K562 (cell line): ENCODE measurements at regions not wholly inside any gene's neighbourhood (a gene's known extent, or its start where the extent isn't known, plus 50 kb on each side); places are given as distances from the start of the nearest gene placed in this dataset.

Source experiments
- ARNT ChIP-seq, 2 experiments: fragments of 450-650 bp; IDR thresholded peaks; 2 replicates each; pipeline ENCODE4 v1.6.1; 2016; ENCODE audit warnings: mild to moderate bottlenecking in 1 of 2
- BRF2 ChIP-seq: IDR thresholded peaks from 3 replicates; pipeline ENCODE4 v1.6.1; 2011; ENCODE audit warnings: borderline replicate concordance, mild to moderate bottlenecking; ENCODE audit not compliant: insufficient read length, insufficient read depth
- DIDO1 ChIP-seq: fragments of 450-650 bp; IDR thresholded peaks from 2 replicates; pipeline ENCODE4 v1.6.1; 2016; ENCODE audit warnings: low read depth, missing biosample characterization, missing genetic modification characterization
- E2F8 ChIP-seq: fragments of 450-650 bp; IDR thresholded peaks from 2 replicates; pipeline ENCODE4 v1.7.1; 2018; ENCODE audit warnings: mild to moderate bottlenecking, low read depth; ENCODE audit not compliant: partially characterized antibody
- HIVEP1 ChIP-seq: fragments of 250-450 bp; sonication (Bioruptor Pico); IDR thresholded peaks from 2 replicates; pipeline ENCODE4 v1.4.0; 2020; ENCODE audit warnings: mild to moderate bottlenecking
- KAT8 ChIP-seq: fragments of 450-650 bp; IDR thresholded peaks from 2 replicates; pipeline ENCODE4 v1.6.1; 2016; ENCODE audit warnings: low read depth, mild to moderate bottlenecking
- POLR2AphosphoS2 ChIP-seq: IDR thresholded peaks from 2 replicates; pipeline ENCODE4 v1.6.1; 2012; ENCODE audit warnings: low read length, improper control_type of control experiment
- RBBP5 ChIP-seq: fragments of 200-600 bp; sonication (generic); IDR thresholded peaks from 2 replicates; pipeline ENCODE4 v1.6.1; 2012; ENCODE audit warnings: borderline replicate concordance, mild to moderate bottlenecking, low read length, control low read depth, inconsistent platforms; ENCODE audit not compliant: insufficient read depth, poor library complexity, severe bottlenecking
- ZMIZ1 ChIP-seq, 2 experiments: fragments of 150-350 bp in 1 of 2; IDR thresholded peaks; 2 replicates each; pipeline ENCODE4 v1.6.1; 2012 to 2016; ENCODE audit warnings: low read depth in 2 of 2, low read length in 2 of 2, mild to moderate bottlenecking in 1 of 2, moderate library complexity in 1 of 2
- ZNF511 ChIP-seq: sonication (generic); formaldehyde crosslinking; IDR thresholded peaks from 2 replicates; pipeline ENCODE4 v1.8.0; 2022; ENCODE audit warnings: mild to moderate bottlenecking, missing genetic modification reagents
- TF ChIP-seq, protein P1 (sequence below): sonication (generic); formaldehyde crosslinking; IDR thresholded peaks from 2 replicates; pipeline ENCODE4 v1.8.0; 2022; ENCODE audit warnings: missing genetic modification reagents, mild to moderate bottlenecking, borderline replicate concordance
- TF ChIP-seq, protein P2 (sequence below), 2 experiments: fragments of 250-450 bp in 1 of 2; fragments of 450-650 bp in 1 of 2; sonication (Bioruptor Pico) in 1 of 2; IDR thresholded peaks; 2 replicates each; pipeline versions ENCODE4 v1.6.1 to v1.8.0; 2016 to 2021; ENCODE audit warnings: mild to moderate bottlenecking in 2 of 2, moderate library complexity in 2 of 2, missing compliant biosample characterization in 1 of 2, missing genetic modification characterization in 1 of 2
- TF ChIP-seq, protein P3 (sequence below): sonication (generic); formaldehyde crosslinking; IDR thresholded peaks from 2 replicates; pipeline ENCODE4 v1.8.1; 2022; ENCODE audit warnings: missing genetic modification reagents

DNA sequence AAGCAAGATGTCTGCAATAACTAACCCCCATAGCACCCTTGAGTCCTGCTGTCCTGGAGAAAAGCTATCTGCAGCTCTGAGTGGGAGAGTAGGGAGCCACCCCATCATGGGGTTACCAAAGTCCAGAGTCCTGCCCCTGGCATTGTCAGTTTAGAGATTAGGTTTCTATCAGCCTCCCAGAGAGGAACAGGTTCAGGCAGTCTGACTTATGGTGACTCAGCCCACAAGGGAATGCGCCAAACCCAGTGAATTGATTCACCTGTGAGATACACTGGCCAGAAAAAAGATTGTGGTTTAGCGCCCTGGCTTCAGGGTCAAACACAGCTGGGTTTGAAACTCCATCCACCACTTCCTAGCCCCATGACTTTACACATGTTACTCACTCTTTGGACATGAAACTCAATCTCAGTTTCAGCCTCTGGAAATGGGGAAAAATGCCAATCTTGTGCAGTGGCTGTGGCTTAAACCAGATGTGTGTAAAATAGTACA lies 263.6 kb upstream of the HES1 start (continued):
- TF ChIP-seq RBBP5 (no peak), E2F8 (no peak), DIDO1 (tag) (no peak), KAT8 (no peak), ZNF511 (CRISPR knock-in tag) (no peak), HIVEP1 (CRISPR knock-in tag) (no peak), ZMIZ1 (IDR thresholded peaks at IDR 0.05; ENCODE audit: low read depth in 2 of 2, low read length in 2 of 2) (no peak), ARNT (IDR thresholded peaks at IDR 0.05) (no peak; a peak in 1 of 4 replicates), BRF2 (no peak), POLR2AphosphoS2 (no peak)
- TF ChIP-seq, protein P1, sequence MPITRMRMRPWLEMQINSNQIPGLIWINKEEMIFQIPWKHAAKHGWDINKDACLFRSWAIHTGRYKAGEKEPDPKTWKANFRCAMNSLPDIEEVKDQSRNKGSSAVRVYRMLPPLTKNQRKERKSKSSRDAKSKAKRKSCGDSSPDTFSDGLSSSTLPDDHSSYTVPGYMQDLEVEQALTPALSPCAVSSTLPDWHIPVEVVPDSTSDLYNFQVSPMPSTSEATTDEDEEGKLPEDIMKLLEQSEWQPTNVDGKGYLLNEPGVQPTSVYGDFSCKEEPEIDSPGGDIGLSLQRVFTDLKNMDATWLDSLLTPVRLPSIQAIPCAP (CRISPR knock-in tag), result no peak
- TF ChIP-seq, protein P2, sequence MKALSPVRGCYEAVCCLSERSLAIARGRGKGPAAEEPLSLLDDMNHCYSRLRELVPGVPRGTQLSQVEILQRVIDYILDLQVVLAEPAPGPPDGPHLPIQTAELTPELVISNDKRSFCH (CRISPR knock-in tag; IDR thresholded peaks at IDR 0.05), result no peak
- TF ChIP-seq, protein P2 (tag; IDR thresholded peaks at IDR 0.05), result no peak
- TF ChIP-seq, protein P3, sequence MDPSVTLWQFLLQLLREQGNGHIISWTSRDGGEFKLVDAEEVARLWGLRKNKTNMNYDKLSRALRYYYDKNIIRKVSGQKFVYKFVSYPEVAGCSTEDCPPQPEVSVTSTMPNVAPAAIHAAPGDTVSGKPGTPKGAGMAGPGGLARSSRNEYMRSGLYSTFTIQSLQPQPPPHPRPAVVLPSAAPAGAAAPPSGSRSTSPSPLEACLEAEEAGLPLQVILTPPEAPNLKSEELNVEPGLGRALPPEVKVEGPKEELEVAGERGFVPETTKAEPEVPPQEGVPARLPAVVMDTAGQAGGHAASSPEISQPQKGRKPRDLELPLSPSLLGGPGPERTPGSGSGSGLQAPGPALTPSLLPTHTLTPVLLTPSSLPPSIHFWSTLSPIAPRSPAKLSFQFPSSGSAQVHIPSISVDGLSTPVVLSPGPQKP (CRISPR knock-in tag), result no peak
